MM.1S (cell line): ENCODE measurements at regions not wholly inside any gene's neighbourhood (a gene's known extent, or its start where the extent isn't known, plus 50 kb on each side); places are given as distances from the start of the nearest gene placed in this dataset.

Experiments used
- DNase-seq: peaks from one replicate; pipeline ENCODE4 v3.0.0-alpha.2; 2015
- H2AFZ ChIP-seq: fragments of 300-600 bp; sonication (generic); 2 replicates; pipeline ENCODE4 v1.6.0; 2016; ENCODE audit warnings: antibody characterized with exemption, low read length
- H3F3A ChIP-seq: fragments of 300-600 bp; sonication (generic); 2 replicates; pipeline ENCODE4 v1.6.1; 2016; ENCODE audit warnings: mild to moderate bottlenecking, antibody characterized with exemption, low read length, moderate library complexity, mixed read lengths; ENCODE audit not compliant: insufficient read depth
- H3K27ac ChIP-seq: fragments of 300-600 bp; sonication (generic); 2 replicates; pipeline ENCODE4 v1.5.1; 2016; ENCODE audit warnings: mild to moderate bottlenecking, low read length
- H3K27me3 ChIP-seq: fragments of 300-600 bp; sonication (generic); replicated peaks from 2 replicates; pipeline ENCODE4 v1.6.0; 2016; ENCODE audit warnings: low read length; ENCODE audit not compliant: insufficient read depth
- H3K36me3 ChIP-seq: fragments of 300-600 bp; sonication (generic); replicated peaks from 2 replicates; pipeline ENCODE4 v1.6.1; 2016; ENCODE audit warnings: mild to moderate bottlenecking, low read length, mixed read lengths; ENCODE audit not compliant: insufficient read depth
- H3K4me1 ChIP-seq: fragments of 300-600 bp; sonication (generic); 2 replicates; pipeline ENCODE4 v1.6.1; 2016; ENCODE audit warnings: low read length, mixed read lengths
- H3K4me2 ChIP-seq: fragments of 300-600 bp; sonication (generic); 2 replicates; pipeline ENCODE4 v1.6.0; 2016; ENCODE audit warnings: low read depth, low read length
- H3K4me3 ChIP-seq: fragments of 300-600 bp; sonication (generic); 2 replicates; pipeline ENCODE4 v1.5.1; 2016; ENCODE audit warnings: low read length, mixed read lengths
- H3K79me2 ChIP-seq: fragments of 300-600 bp; sonication (generic); 2 replicates; pipeline ENCODE4 v1.6.1; 2016; ENCODE audit warnings: mixed run types, low read length, mixed read lengths
- H3K9ac ChIP-seq: fragments of 300-600 bp; sonication (generic); 2 replicates; pipeline ENCODE4 v1.6.1; 2016; ENCODE audit warnings: low read length, mixed read lengths
- H3K9me2 ChIP-seq: fragments of 300-600 bp; sonication (generic); replicated peaks from 2 replicates; pipeline ENCODE4 v1.6.1; 2016; ENCODE audit warnings: mild to moderate bottlenecking, low read length, mixed read lengths; ENCODE audit not compliant: insufficient read depth
- H3K9me3 ChIP-seq: fragments of 300-600 bp; sonication (generic); replicated peaks from 2 replicates; pipeline ENCODE4 v1.6.1; 2016; ENCODE audit warnings: mild to moderate bottlenecking, low read length, mixed read lengths; ENCODE audit not compliant: insufficient read depth
- H4K20me1 ChIP-seq: fragments of 300-600 bp; sonication (generic); 2 replicates; pipeline ENCODE4 v1.6.1; 2016; ENCODE audit warnings: mild to moderate bottlenecking, low read length, moderate library complexity, mixed read lengths; ENCODE audit not compliant: insufficient read depth
- EZH2 ChIP-seq: fragments of 300-600 bp; sonication (generic); optimal IDR thresholded peaks from 2 replicates; pipeline ENCODE3; 2017; ENCODE audit warnings: low read depth, mild to moderate bottlenecking, antibody characterized with exemption, low read length, mixed read lengths
- EZH2phosphoT487 ChIP-seq: fragments of 300-600 bp; sonication (generic); IDR thresholded peaks from 2 replicates; pipeline ENCODE4 v1.6.1; 2018; ENCODE audit warnings: antibody characterized with exemption, low read length
- TF ChIP-seq, protein P1 (sequence below): fragments of 300-600 bp; sonication (generic); IDR thresholded peaks from 2 replicates; pipeline ENCODE4 v1.5.1; 2016; ENCODE audit warnings: antibody characterized with exemption, low read length, mixed read lengths

GRCh38 chr18:27478459-27478858 lies 293.4 kb upstream of the CHST9 start:
- no peaks in the 10 kb centered on the region for H3K9me3 ChIP-seq
- no peak overlapping the region for H3K4me2 ChIP-seq
- H3K79me2 ChIP-seq: no peaks in the 10 kb centered on the region
- H3K4me1 ChIP-seq: no peaks in the 10 kb centered on the region
- H4K20me1 ChIP-seq: no peaks in the 10 kb centered on the region
- H3K36me3 ChIP-seq: no peaks in the 10 kb centered on the region
- H2AFZ ChIP-seq: no peak overlapping the region
- H3K9ac ChIP-seq: no peak overlapping the region
- no peak overlapping the region for H3K27ac ChIP-seq
- no peaks in the 10 kb centered on the region for H3K27me3 ChIP-seq
- TF ChIP-seq, protein P1, sequence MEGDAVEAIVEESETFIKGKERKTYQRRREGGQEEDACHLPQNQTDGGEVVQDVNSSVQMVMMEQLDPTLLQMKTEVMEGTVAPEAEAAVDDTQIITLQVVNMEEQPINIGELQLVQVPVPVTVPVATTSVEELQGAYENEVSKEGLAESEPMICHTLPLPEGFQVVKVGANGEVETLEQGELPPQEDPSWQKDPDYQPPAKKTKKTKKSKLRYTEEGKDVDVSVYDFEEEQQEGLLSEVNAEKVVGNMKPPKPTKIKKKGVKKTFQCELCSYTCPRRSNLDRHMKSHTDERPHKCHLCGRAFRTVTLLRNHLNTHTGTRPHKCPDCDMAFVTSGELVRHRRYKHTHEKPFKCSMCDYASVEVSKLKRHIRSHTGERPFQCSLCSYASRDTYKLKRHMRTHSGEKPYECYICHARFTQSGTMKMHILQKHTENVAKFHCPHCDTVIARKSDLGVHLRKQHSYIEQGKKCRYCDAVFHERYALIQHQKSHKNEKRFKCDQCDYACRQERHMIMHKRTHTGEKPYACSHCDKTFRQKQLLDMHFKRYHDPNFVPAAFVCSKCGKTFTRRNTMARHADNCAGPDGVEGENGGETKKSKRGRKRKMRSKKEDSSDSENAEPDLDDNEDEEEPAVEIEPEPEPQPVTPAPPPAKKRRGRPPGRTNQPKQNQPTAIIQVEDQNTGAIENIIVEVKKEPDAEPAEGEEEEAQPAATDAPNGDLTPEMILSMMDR: no peak
- TF ChIP-seq EZH2 (no peak), EZH2phosphoT487 (no peak)
- H3F3A ChIP-seq: no peaks in the 10 kb centered on the region
- DNase-seq: no peak
- H3K4me3 ChIP-seq: no peak overlapping the region
- H3K9me2 ChIP-seq: no peaks in the 10 kb centered on the region

- no peaks in the 10 kb centered on the region for H3K4me1 ChIP-seq
- H3K27me3 ChIP-seq: no peaks in the 10 kb centered on the region
- H3K4me2 ChIP-seq: no peak overlapping the region
- H3K79me2 ChIP-seq: no peaks in the 10 kb centered on the region
- no peaks in the 10 kb centered on the region for H3K9me3 ChIP-seq
- no peak for DNase-seq
- H3K36me3 ChIP-seq: no peaks in the 10 kb centered on the region
- no peaks in the 10 kb centered on the region for H3K9me2 ChIP-seq
- no peak overlapping the region for H3K27ac ChIP-seq
- TF ChIP-seq EZH2 (no peak), EZH2phosphoT487 (no peak)
- TF ChIP-seq, protein P1: no peak
- H3K4me3 ChIP-seq: no peak overlapping the region
- H2AFZ ChIP-seq: no peak overlapping the region
- no peaks in the 10 kb centered on the region for H4K20me1 ChIP-seq
- H3F3A ChIP-seq: no peaks in the 10 kb centered on the region
- H3K9ac ChIP-seq: no peak overlapping the region
Measured at GRCh38 chr18:27473318-27473717, 288.2 kb upstream of the CHST9 start.

- H3K27me3 ChIP-seq: no peaks in the 10 kb centered on the region
- no peak overlapping the region for H3K4me2 ChIP-seq
- H3K27ac ChIP-seq: no peak overlapping the region
- H3K36me3 ChIP-seq: no peaks in the 10 kb centered on the region
- TF ChIP-seq, protein P1: no peak
- TF ChIP-seq EZH2 (no peak), EZH2phosphoT487 (no peak)
- H4K20me1 ChIP-seq: no peaks in the 10 kb centered on the region
- H3K79me2 ChIP-seq: no peaks in the 10 kb centered on the region
- H3K9ac ChIP-seq: no peak overlapping the region
- H3K9me3 ChIP-seq: no peaks in the 10 kb centered on the region
- DNase-seq: no peak
- no peaks in the 10 kb centered on the region for H3K9me2 ChIP-seq
- no peak overlapping the region for H3K4me3 ChIP-seq
- no peak overlapping the region for H2AFZ ChIP-seq
- no peaks in the 10 kb centered on the region for H3K4me1 ChIP-seq
- no peaks in the 10 kb centered on the region for H3F3A ChIP-seq
Measured at GRCh38 chr18:27467073-27467472, 282.0 kb upstream of the CHST9 start.
